ENCODE measurements at regions not wholly inside any gene's neighbourhood (a gene's known extent, or its start where the extent isn't known, plus 50 kb on each side); places are given as distances from the start of the nearest gene placed in this dataset.

- Histone ChIP-seq H3K36me3 (ENCODE audit: control insufficient read depth in 2 of 2, insufficient read depth in 2 of 2, low read length in 1 of 2) (no peaks in the 10 kb centered on the region), H3K4me3 (ENCODE audit: low read depth in 1 of 2, low read length in 2 of 2) (no peak overlapping the region), H3K27ac (ENCODE audit: low read depth in 2 of 2, low read length in 1 of 2) (no peak overlapping the region), H3K9me3 (ENCODE audit: control insufficient read depth in 2 of 2, insufficient read depth in 1 of 2, low read depth in 1 of 2, low read length in 1 of 2) (no peaks in the 10 kb centered on the region), H3K4me1 (ENCODE audit: control insufficient read depth in 2 of 2, insufficient read depth in 2 of 2, low read length in 1 of 2) (peaks cover 0 to 2% of the 10 kb centered on the region in 2 donors), H3K27me3 (ENCODE audit: control insufficient read depth in 1 of 2, insufficient read depth in 2 of 2, low read length in 2 of 2) (no peaks in the 10 kb centered on the region)
- WGBS, 2 donors: 89 to 90% methylated on average over 6 of the region's 6 CpGs
Measured at GRCh38 chr5:168211936-168212335, 79.5 kb upstream of the WWC1 start.

- 81 to 85% methylated on average over 3 of the region's 3 CpGs for WGBS, 2 donors
- Histone ChIP-seq H3K4me1 (ENCODE audit: control insufficient read depth in 2 of 2, insufficient read depth in 2 of 2, low read length in 1 of 2) (no peaks in the 10 kb centered on the region), H3K27me3 (ENCODE audit: control insufficient read depth in 1 of 2, insufficient read depth in 2 of 2, low read length in 2 of 2) (no peaks in the 10 kb centered on the region), H3K4me3 (ENCODE audit: low read depth in 1 of 2, low read length in 2 of 2) (no peak overlapping the region), H3K9me3 (ENCODE audit: control insufficient read depth in 2 of 2, insufficient read depth in 1 of 2, low read depth in 1 of 2, low read length in 1 of 2) (no peaks in the 10 kb centered on the region), H3K27ac (ENCODE audit: low read depth in 2 of 2, low read length in 1 of 2) (no peak overlapping the region), H3K36me3 (ENCODE audit: control insufficient read depth in 2 of 2, insufficient read depth in 2 of 2, low read length in 1 of 2) (no peaks in the 10 kb centered on the region)
Measured at GRCh38 chr5:168214071-168214470, 77.4 kb upstream of the WWC1 start.

- no peaks in the 10 kb centered on the region for H3K9me3 ChIP-seq (ENCODE audit: control insufficient read depth in 2 of 2, insufficient read depth in 1 of 2, low read depth in 1 of 2, low read length in 1 of 2)
- no peaks in the 10 kb centered on the region for H3K27me3 ChIP-seq (ENCODE audit: control insufficient read depth in 1 of 2, insufficient read depth in 2 of 2, low read length in 2 of 2)
- no peak overlapping the region for H3K27ac ChIP-seq (ENCODE audit: low read depth in 2 of 2, low read length in 1 of 2)
- no peak overlapping the region for H3K4me3 ChIP-seq (ENCODE audit: low read depth in 1 of 2, low read length in 2 of 2)
- H3K36me3 ChIP-seq (ENCODE audit: control insufficient read depth in 2 of 2, insufficient read depth in 2 of 2, low read length in 1 of 2): no peaks in the 10 kb centered on the region
- WGBS, 2 donors: 91 to 94% methylated on average over 13 of the region's 13 CpGs
- no peaks in the 10 kb centered on the region for H3K4me1 ChIP-seq (ENCODE audit: control insufficient read depth in 2 of 2, insufficient read depth in 2 of 2, low read length in 1 of 2)
Measured at GRCh38 chr5:168214886-168215285, 76.6 kb upstream of the WWC1 start.

DNA sequence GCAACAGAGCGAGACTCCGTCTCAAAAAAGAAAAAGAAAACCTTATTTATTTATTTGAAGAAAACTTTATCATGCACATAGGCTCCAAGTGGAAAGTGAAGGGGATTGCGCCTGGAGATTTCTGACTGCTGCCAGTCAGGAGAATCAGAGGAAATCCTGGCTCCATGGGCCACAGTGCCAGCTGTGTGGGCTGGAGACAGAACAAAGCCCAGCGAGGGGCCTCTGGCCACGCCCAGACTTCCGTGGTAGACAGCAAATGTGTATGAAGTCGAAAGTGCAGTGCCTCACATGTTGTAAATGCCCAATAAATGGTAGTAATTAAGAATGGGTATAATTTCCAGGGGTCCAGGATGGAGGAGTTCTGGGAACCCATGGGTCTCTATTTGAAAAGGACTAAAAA lies 75.8 kb upstream of the WWC1 start:
- Histone ChIP-seq H3K36me3 (ENCODE audit: control insufficient read depth in 2 of 2, insufficient read depth in 2 of 2, low read length in 1 of 2) (no peaks in the 10 kb centered on the region), H3K4me3 (ENCODE audit: low read depth in 1 of 2, low read length in 2 of 2) (no peak overlapping the region), H3K9me3 (ENCODE audit: control insufficient read depth in 2 of 2, insufficient read depth in 1 of 2, low read depth in 1 of 2, low read length in 1 of 2) (no peaks in the 10 kb centered on the region), H3K27ac (ENCODE audit: low read depth in 2 of 2, low read length in 1 of 2) (no peak overlapping the region), H3K4me1 (ENCODE audit: control insufficient read depth in 2 of 2, insufficient read depth in 2 of 2, low read length in 1 of 2) (no peaks in the 10 kb centered on the region), H3K27me3 (ENCODE audit: control insufficient read depth in 1 of 2, insufficient read depth in 2 of 2, low read length in 2 of 2) (no peaks in the 10 kb centered on the region)
- WGBS, 2 donors: 70 to 71% methylated on average over 7 of the region's 7 CpGs

GRCh38 chr5:168216989-168217388 lies 74.5 kb upstream of the WWC1 start:
- WGBS, 2 donors: 52 to 57% methylated on average over 2 of the region's 2 CpGs
- no peaks in the 10 kb centered on the region for H3K4me1 ChIP-seq (ENCODE audit: control insufficient read depth in 2 of 2, insufficient read depth in 2 of 2, low read length in 1 of 2)

DNA sequence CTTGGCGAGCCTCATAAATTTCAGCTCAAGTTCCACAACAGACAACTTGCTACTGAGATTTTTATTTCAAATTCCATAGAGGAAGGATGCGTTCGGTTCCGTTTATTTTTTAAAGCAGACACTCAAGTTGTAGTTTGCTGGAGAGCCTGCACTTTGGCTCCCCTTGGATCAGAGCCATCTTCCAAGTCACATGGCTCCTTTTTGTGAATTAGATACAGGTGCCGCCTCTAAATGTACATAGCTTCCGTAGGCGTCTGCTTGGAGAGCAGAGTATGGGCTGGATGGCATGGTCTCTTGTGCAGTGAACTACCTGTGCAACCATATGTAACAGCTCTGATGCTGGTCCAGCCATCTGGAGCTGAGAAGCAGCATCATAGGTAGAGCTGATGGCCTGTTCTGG lies 73.9 kb upstream of the WWC1 start:
- H3K4me3 ChIP-seq (ENCODE audit: low read depth in 1 of 2, low read length in 2 of 2): no peak overlapping the region
- no peaks in the 10 kb centered on the region for H3K27me3 ChIP-seq (ENCODE audit: control insufficient read depth in 1 of 2, insufficient read depth in 2 of 2, low read length in 2 of 2)

More at GRCh38 chr5:168216989-168217388, 74.5 kb upstream of the WWC1 start:
- Histone ChIP-seq H3K9me3 (ENCODE audit: control insufficient read depth in 2 of 2, insufficient read depth in 1 of 2, low read depth in 1 of 2, low read length in 1 of 2) (no peaks in the 10 kb centered on the region), H3K36me3 (ENCODE audit: control insufficient read depth in 2 of 2, insufficient read depth in 2 of 2, low read length in 1 of 2) (no peaks in the 10 kb centered on the region), H3K27me3 (ENCODE audit: control insufficient read depth in 1 of 2, insufficient read depth in 2 of 2, low read length in 2 of 2) (no peaks in the 10 kb centered on the region), H3K4me3 (ENCODE audit: low read depth in 1 of 2, low read length in 2 of 2) (no peak overlapping the region), H3K27ac (ENCODE audit: low read depth in 2 of 2, low read length in 1 of 2) (no peak overlapping the region)

DNA sequence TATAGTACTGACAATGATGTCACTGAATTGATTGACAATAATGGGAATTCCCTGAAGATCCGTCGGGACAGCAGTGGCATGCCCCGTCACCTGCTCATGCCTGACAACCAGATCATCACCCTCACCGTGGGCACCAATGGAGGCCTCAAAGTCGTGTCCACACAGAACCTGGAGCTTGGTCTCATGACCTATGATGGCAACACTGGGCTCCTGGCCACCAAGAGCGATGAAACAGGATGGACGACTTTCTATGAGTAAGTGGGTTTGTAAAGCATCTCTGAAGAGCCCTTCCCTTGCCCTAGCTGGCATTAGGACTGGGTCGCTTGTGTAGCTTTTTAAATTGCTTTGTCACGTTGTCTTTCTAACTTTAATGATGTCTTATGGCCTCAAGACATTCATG lies 72.7 kb upstream of the WWC1 start:
- Histone ChIP-seq H3K27ac (ENCODE audit: low read depth in 2 of 2, low read length in 1 of 2) (no peak overlapping the region), H3K4me3 (ENCODE audit: low read depth in 1 of 2, low read length in 2 of 2) (no peak overlapping the region), H3K27me3 (ENCODE audit: control insufficient read depth in 1 of 2, insufficient read depth in 2 of 2, low read length in 2 of 2) (no peaks in the 10 kb centered on the region), H3K36me3 (ENCODE audit: control insufficient read depth in 2 of 2, insufficient read depth in 2 of 2, low read length in 1 of 2) (no peaks in the 10 kb centered on the region), H3K9me3 (ENCODE audit: control insufficient read depth in 2 of 2, insufficient read depth in 1 of 2, low read depth in 1 of 2, low read length in 1 of 2) (no peaks in the 10 kb centered on the region), H3K4me1 (ENCODE audit: control insufficient read depth in 2 of 2, insufficient read depth in 2 of 2, low read length in 1 of 2) (no peaks in the 10 kb centered on the region)
- WGBS, 2 donors: 58 to 64% methylated on average over 9 of the region's 9 CpGs

More for the DNA sequence above, 73.9 kb upstream of the WWC1 start:
- WGBS, 2 donors: 58 to 64% methylated on average over 7 of the region's 7 CpGs
- H3K4me1 ChIP-seq (ENCODE audit: control insufficient read depth in 2 of 2, insufficient read depth in 2 of 2, low read length in 1 of 2): no peaks in the 10 kb centered on the region
- no peaks in the 10 kb centered on the region for H3K36me3 ChIP-seq (ENCODE audit: control insufficient read depth in 2 of 2, insufficient read depth in 2 of 2, low read length in 1 of 2)
- no peaks in the 10 kb centered on the region for H3K9me3 ChIP-seq (ENCODE audit: control insufficient read depth in 2 of 2, insufficient read depth in 1 of 2, low read depth in 1 of 2, low read length in 1 of 2)
- H3K27ac ChIP-seq (ENCODE audit: low read depth in 2 of 2, low read length in 1 of 2): no peak overlapping the region

DNA sequence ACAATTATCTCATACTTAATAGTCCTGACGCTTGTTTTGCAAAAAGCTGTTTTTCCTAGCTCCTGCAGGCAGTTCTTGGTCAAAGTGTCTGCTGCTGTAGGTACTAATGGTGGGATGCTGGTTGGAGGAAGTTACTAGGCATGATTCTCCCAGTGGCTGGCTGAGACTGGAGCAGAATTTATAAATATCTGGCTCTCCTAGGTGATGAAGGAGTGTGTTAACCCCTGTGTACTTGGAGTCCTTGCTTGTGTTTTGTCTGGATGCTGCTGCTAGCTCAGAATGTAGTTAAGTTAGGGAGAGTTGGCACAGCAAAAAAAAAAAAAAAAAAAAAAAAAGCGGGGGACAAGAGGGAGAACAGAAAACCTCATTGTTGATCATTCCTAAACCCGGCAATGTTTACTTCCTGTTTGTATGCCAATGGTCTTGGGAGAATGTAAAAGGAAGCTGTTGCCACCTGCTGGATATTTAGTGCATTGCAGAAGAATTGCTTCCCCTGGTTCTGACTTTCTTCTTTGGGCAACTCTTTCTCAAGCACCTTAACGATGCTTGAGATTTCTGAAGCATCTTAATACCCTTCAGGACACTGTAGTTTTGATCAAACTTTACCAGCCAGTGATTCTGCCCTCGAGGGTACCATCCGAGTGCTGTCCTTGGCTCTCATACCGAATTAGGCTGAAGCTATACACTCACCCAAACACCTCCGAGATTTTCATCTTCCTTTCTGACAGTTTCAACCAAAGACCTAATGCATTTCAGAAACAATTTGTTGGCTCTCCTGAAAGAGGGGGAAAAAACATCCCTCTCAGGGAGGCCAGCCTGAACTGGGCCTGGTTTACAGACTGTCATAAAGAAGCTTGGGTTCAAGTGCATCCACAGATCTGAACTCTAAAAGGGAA lies 71.7 kb upstream of the WWC1 start:
- Histone ChIP-seq H3K27me3 (ENCODE audit: control insufficient read depth in 1 of 2, insufficient read depth in 2 of 2, low read length in 2 of 2) (no peaks in the 10 kb centered on the region), H3K9me3 (ENCODE audit: control insufficient read depth in 2 of 2, insufficient read depth in 1 of 2, low read depth in 1 of 2, low read length in 1 of 2) (no peaks in the 10 kb centered on the region), H3K4me1 (ENCODE audit: control insufficient read depth in 2 of 2, insufficient read depth in 2 of 2, low read length in 1 of 2) (no peaks in the 10 kb centered on the region), H3K4me3 (ENCODE audit: low read depth in 1 of 2, low read length in 2 of 2) (no peak overlapping the region), H3K27ac (ENCODE audit: low read depth in 2 of 2, low read length in 1 of 2) (no peak overlapping the region), H3K36me3 (ENCODE audit: control insufficient read depth in 2 of 2, insufficient read depth in 2 of 2, low read length in 1 of 2) (no peaks in the 10 kb centered on the region)
- WGBS, 2 donors: 34 to 40% methylated on average over 7 to 8 of the region's 8 CpGs

- WGBS, 2 donors: 80 to 88% methylated on average over 5 of the region's 5 CpGs
Measured at GRCh38 chr5:168224085-168224484, 67.4 kb upstream of the WWC1 start.

DNA sequence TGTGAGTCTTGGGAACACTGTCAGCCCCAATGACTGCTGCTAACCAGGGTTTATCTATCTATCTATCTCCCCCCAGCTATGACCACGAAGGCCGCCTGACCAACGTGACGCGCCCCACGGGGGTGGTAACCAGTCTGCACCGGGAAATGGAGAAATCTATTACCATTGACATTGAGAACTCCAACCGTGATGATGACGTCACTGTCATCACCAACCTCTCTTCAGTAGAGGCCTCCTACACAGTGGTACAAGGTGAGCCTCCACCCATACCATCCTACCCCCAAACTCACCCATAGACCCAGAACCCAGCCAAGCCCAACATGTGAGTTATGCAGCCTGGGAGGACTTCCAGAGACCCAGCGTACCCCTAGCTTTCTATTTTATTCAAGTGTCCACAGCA lies 65.4 kb upstream of the WWC1 start:
- no peaks in the 10 kb centered on the region for H3K4me1 ChIP-seq (ENCODE audit: control insufficient read depth in 2 of 2, insufficient read depth in 2 of 2, low read length in 1 of 2)
- 91 to 92% methylated on average over 10 of the region's 10 CpGs for WGBS, 2 donors
- H3K9me3 ChIP-seq (ENCODE audit: control insufficient read depth in 2 of 2, insufficient read depth in 1 of 2, low read depth in 1 of 2, low read length in 1 of 2): no peaks in the 10 kb centered on the region
- no peaks in the 10 kb centered on the region for H3K36me3 ChIP-seq (ENCODE audit: control insufficient read depth in 2 of 2, insufficient read depth in 2 of 2, low read length in 1 of 2)
- H3K27ac ChIP-seq (ENCODE audit: low read depth in 2 of 2, low read length in 1 of 2): no peak overlapping the region
- H3K4me3 ChIP-seq (ENCODE audit: low read depth in 1 of 2, low read length in 2 of 2): no peak overlapping the region
- H3K27me3 ChIP-seq (ENCODE audit: control insufficient read depth in 1 of 2, insufficient read depth in 2 of 2, low read length in 2 of 2): no peaks in the 10 kb centered on the region

More at GRCh38 chr5:168224085-168224484, 67.4 kb upstream of the WWC1 start:
- Histone ChIP-seq H3K4me1 (ENCODE audit: control insufficient read depth in 2 of 2, insufficient read depth in 2 of 2, low read length in 1 of 2) (no peaks in the 10 kb centered on the region), H3K4me3 (ENCODE audit: low read depth in 1 of 2, low read length in 2 of 2) (no peak overlapping the region), H3K36me3 (ENCODE audit: control insufficient read depth in 2 of 2, insufficient read depth in 2 of 2, low read length in 1 of 2) (no peaks in the 10 kb centered on the region), H3K9me3 (ENCODE audit: control insufficient read depth in 2 of 2, insufficient read depth in 1 of 2, low read depth in 1 of 2, low read length in 1 of 2) (no peaks in the 10 kb centered on the region), H3K27ac (ENCODE audit: low read depth in 2 of 2, low read length in 1 of 2) (no peak overlapping the region), H3K27me3 (ENCODE audit: control insufficient read depth in 1 of 2, insufficient read depth in 2 of 2, low read length in 2 of 2) (no peaks in the 10 kb centered on the region)
